Transverse colon (tissue), 4 donors: ENCODE measurements at regions not wholly inside any gene's neighbourhood (a gene's known extent, or its start where the extent isn't known, plus 50 kb on each side); places are given as distances from the start of the nearest gene placed in this dataset.

ENCODE experiments used
- DNase-seq: peaks from one replicate; pipeline ENCODE4 v3.0.0-alpha.2; 2019
- H3K27ac ChIP-seq, 4 donors: fragments of 200-600 bp; sonication (generic); 2 replicates each; pipeline ENCODE4 v1.5.1; 2016 to 2018; ENCODE audit warnings: inconsistent platforms in 4 of 4
- H3K27me3 ChIP-seq: fragments of 200-600 bp; sonication (generic); 2 replicates; pipeline ENCODE4 v1.5.1; 2017; ENCODE audit warnings: inconsistent platforms
- H3K36me3 ChIP-seq, 4 donors: fragments of 200-600 bp; sonication (generic); 2 replicates each; pipeline ENCODE4 v1.5.1; 2017 to 2019; ENCODE audit warnings: inconsistent platforms in 4 of 4
- H3K4me1 ChIP-seq, 4 donors: fragments of 200-600 bp; sonication (generic); 2 replicates each; pipeline ENCODE4 v1.5.1; 2017 to 2020; ENCODE audit warnings: inconsistent platforms in 4 of 4
- H3K4me3 ChIP-seq, 4 donors: fragments of 200-600 bp; sonication (generic); 1 replicate in 1 of 4; 2 replicates in 3 of 4; pipeline versions ENCODE4 v1.5.1 to v1.6.1; 2017 to 2019; ENCODE audit warnings: inconsistent platforms in 4 of 4
- H3K9me3 ChIP-seq, 2 donors: fragments of 200-600 bp; sonication (generic); 2 replicates each; pipeline ENCODE4 v1.5.1; 2017 to 2019; ENCODE audit warnings: inconsistent platforms in 2 of 2
- EP300 ChIP-seq: sonication (generic); formaldehyde crosslinking; IDR thresholded peaks from one replicate; pipeline ENCODE4 v1.6.1; 2017; ENCODE audit warnings: antibody characterized with exemption, low read depth
- POLR2A ChIP-seq: fragments of 450-650 bp; IDR thresholded peaks from one replicate; pipeline ENCODE4 v1.6.1; 2016; ENCODE audit warnings: antibody characterized with exemption, mild to moderate bottlenecking, moderate library complexity
- POLR2AphosphoS5 ChIP-seq, 3 donors: sonication (generic); formaldehyde crosslinking; IDR thresholded peaks; one replicate each; pipeline ENCODE4 v1.6.1; 2016; ENCODE audit warnings: antibody characterized with exemption in 3 of 3
- WGBS, 2 donors: methylation state at CpG; one replicate each; pipeline ENCODE4 v1.1.5; 2018; ENCODE audit warnings: low coverage in 1 of 2; 5-methylcytosine and 5-hydroxymethylcytosine counted together
- in situ Hi-C, 4 donors: fragments of 200-750 bp; cut with MboI; loops; one replicate each; pipeline versions ENCODE4 v1.15.0 to v1.15.1; 2017; ENCODE audit warnings: low sequenced_read_pairs in 3 of 4, low pct_ligation_motif_present in 1 of 4, low pct_unique_long_range_greater_than_20kb in 1 of 4
- intact Hi-C: fragments of 100-400 bp; cut with DNase I; formaldehyde crosslinking; loops from one replicate; pipeline ENCODE4 v1.15.1; 2023; ENCODE audit warnings: low total_unique reads
- TF ChIP-seq, protein P1 (sequence below), 5 experiments: fragments of 200-600 bp in 3 of 5; fragments of 450-650 bp in 2 of 5; sonication (generic) in 3 of 5; IDR thresholded peaks; 1 replicate in 2 of 5; 2 replicates in 3 of 5; pipeline ENCODE4 v1.5.1; 2016 to 2017; ENCODE audit warnings: antibody characterized with exemption in 5 of 5, inconsistent platforms in 3 of 5, mild to moderate bottlenecking in 2 of 5, moderate library complexity in 1 of 5

DNA sequence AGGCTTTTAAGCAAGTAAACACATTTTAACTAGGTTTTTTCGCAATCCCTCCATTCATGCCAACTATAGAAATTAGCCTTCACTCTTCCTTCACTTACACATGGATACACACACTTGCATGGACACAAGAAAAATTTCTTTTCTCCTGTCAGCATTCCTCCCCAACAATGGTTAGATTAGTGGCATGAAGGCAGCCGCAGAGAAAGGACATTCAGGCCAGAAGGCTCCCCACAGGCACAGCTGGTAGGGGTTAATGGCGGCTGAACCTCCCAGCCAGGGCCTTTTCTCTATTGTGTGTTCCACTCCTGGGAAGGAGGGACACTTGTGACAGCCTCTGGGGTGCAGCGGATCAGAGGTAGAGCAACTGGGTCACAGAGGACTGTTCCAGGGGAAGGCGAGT lies 255.0 kb upstream of the SP8 start:
- no peaks in the 10 kb centered on the region for H3K4me1 ChIP-seq
- H3K4me3 ChIP-seq, result no peak overlapping the region
- DNase-seq, result no peak
- H3K36me3 ChIP-seq, result no peaks in the 10 kb centered on the region
- H3K9me3 ChIP-seq, result no peaks in the 10 kb centered on the region
- no peaks in the 10 kb centered on the region for H3K27me3 ChIP-seq
- in situ Hi-C loops (no loop called here), intact Hi-C loops (no loop called here)
- WGBS, 2 donors, result 76 to 85% methylated on average over 4 to 5 of the region's 5 CpGs
- no peak overlapping the region for H3K27ac ChIP-seq
- no peak for TF ChIP-seq POLR2A
- TF ChIP-seq, protein P1, sequence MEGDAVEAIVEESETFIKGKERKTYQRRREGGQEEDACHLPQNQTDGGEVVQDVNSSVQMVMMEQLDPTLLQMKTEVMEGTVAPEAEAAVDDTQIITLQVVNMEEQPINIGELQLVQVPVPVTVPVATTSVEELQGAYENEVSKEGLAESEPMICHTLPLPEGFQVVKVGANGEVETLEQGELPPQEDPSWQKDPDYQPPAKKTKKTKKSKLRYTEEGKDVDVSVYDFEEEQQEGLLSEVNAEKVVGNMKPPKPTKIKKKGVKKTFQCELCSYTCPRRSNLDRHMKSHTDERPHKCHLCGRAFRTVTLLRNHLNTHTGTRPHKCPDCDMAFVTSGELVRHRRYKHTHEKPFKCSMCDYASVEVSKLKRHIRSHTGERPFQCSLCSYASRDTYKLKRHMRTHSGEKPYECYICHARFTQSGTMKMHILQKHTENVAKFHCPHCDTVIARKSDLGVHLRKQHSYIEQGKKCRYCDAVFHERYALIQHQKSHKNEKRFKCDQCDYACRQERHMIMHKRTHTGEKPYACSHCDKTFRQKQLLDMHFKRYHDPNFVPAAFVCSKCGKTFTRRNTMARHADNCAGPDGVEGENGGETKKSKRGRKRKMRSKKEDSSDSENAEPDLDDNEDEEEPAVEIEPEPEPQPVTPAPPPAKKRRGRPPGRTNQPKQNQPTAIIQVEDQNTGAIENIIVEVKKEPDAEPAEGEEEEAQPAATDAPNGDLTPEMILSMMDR (IDR thresholded peaks at IDR 0.05), result no peak
- no peak for TF ChIP-seq POLR2AphosphoS5 (IDR thresholded peaks at IDR 0.05)
- no peak for TF ChIP-seq EP300

DNA sequence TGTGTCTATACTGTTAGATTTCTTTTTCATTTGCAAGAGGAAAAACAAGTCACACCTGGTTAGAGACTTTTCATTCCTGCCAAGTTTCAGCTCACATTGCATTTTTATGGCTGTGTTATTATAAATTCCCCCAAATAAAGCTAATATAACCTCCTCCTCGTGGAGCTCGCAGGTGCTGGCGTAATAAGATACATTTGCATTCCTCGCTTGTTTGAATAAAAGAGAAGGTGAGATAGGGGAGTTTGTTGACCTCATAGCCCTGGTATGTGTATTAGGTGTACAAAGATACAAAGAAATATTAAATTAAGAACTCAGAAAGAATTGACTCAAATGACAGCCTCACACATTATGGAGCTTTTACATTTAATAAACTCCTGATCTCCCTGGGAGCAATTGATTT lies 257.7 kb upstream of the SP8 start:
- H3K9me3 ChIP-seq, result no peaks in the 10 kb centered on the region
- intact Hi-C loops, result no loop called here
- in situ Hi-C loops, result no loop called here
- H3K4me3 ChIP-seq, result no peak overlapping the region
- no peaks in the 10 kb centered on the region for H3K4me1 ChIP-seq
- H3K27ac ChIP-seq, result no peak overlapping the region
- no peaks in the 10 kb centered on the region for H3K27me3 ChIP-seq
- 49 to 57% methylated on average over 4 of the region's 4 CpGs for WGBS, 2 donors
- TF ChIP-seq POLR2A (no peak), EP300 (no peak), POLR2AphosphoS5 (IDR thresholded peaks at IDR 0.05) (no peak)
- TF ChIP-seq, protein P1 (IDR thresholded peaks at IDR 0.05), result no peak
- no peak for DNase-seq
- H3K36me3 ChIP-seq, result no peaks in the 10 kb centered on the region

DNA sequence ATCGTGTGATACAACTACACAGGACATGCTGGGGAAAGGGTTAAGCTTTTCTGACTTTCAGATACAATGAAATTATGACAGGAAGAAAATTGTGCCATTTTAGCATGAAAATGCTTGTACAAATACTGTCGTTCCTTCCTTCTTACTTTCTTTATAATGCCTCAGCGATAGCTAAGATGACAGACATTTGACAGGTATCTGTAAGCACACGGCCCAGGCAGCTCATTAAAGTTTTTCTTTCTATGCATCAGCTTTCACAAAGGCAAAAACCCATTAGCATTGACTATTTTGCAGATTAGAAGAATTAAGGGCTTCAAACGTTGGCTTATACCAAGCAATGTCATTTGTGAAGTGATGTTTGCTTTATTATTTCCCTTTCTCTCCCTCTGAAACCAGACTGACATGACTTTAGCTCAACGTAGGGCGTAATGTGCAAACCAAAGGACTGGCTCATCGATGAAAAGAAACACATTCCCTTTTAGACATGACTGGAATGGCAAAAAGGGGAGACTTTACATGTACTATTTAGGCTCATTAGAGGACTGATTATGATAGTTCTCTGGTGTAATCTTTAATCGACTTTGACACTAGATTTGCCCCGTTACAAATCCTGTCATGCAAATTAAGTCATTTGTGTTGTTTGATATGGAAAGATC lies 258.4 kb upstream of the SP8 start:
- Histone ChIP-seq H3K4me1 (no peaks in the 10 kb centered on the region), H3K27ac (no peak overlapping the region), H3K9me3 (no peaks in the 10 kb centered on the region), H3K4me3 (no peak overlapping the region), H3K27me3 (no peaks in the 10 kb centered on the region), H3K36me3 (no peaks in the 10 kb centered on the region)
- 64 to 70% methylated on average over 6 to 10 of the region's 10 CpGs for whole genome bisulfite sequencing, 2 donors
- in situ Hi-C loops, result no loop called here
- TF ChIP-seq, protein P1 (IDR thresholded peaks at IDR 0.05), result no peak
- TF ChIP-seq POLR2AphosphoS5 (IDR thresholded peaks at IDR 0.05) (no peak), POLR2A (no peak), EP300 (no peak)
- no peak for DNase-seq
- intact Hi-C loops, result no loop called here

DNA sequence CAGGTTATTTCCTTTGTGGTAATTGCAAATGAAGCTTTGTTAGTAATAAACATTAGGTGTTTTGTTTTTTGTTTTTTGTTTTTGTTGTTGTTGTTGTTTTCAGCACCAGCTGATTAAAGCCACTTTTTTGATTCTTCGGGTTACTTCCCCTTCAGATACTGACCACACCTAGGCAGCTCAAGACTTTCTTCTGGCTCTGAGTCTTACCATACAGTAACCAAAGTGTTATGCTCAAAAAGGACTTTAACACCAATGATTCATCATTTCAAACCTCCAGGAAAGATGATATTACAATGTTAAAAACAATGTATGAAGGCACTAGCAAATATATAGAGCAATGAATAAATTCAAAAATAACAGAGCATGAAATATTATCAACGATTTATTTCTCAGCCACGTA lies 265.2 kb upstream of the SP8 start:
- Histone ChIP-seq H3K9me3 (no peaks in the 10 kb centered on the region), H3K4me3 (no peak overlapping the region), H3K4me1 (no peaks in the 10 kb centered on the region), H3K36me3 (no peaks in the 10 kb centered on the region), H3K27me3 (no peaks in the 10 kb centered on the region), H3K27ac (peak overlapping the region in 2 of 4 donors; percentile 34 to 39)
- 55 to 66% methylated on average over 3 of the region's 3 CpGs for WGBS, 2 donors
- intact Hi-C loops (no loop called here), in situ Hi-C loops (no loop called here)
- no peak for DNase-seq
- TF ChIP-seq POLR2A (no peak), EP300 (no peak), POLR2AphosphoS5 (IDR thresholded peaks at IDR 0.05) (no peak)
- TF ChIP-seq, protein P1 (IDR thresholded peaks at IDR 0.05), result no peak
